WTC11 (cell line): ENCODE measurements at regions not wholly inside any gene's neighbourhood (a gene's known extent, or its start where the extent isn't known, plus 50 kb on each side); places are given as distances from the start of the nearest gene placed in this dataset.

Experiments
- ATAC-seq: fragments of 200-7000 bp; cut with Tn5 transposase; 2 replicates; pipeline ENCODE4 v1.10.0; 2021; ENCODE audit warnings: mild to moderate bottlenecking, moderate library complexity
- CTCF ChIA-PET: fragments of 300-600 bp; sonication (Branson Sonifier 250); formaldehyde crosslinking; loops from one replicate; lab custom pipeline; 2021; ENCODE audit warnings: antibody characterized with exemption; lab: Charles Lee
- POLR2A ChIA-PET: fragments of 350-600 bp; sonication (Branson Sonifier 250); formaldehyde crosslinking; loops from one replicate; lab custom pipeline; 2021; ENCODE audit warnings: antibody characterized with exemption; lab: Charles Lee
- DNase-seq: peaks from one replicate; pipeline ENCODE4 v3.0.0; 2021; ENCODE audit warnings: low spot score
- H3K27ac Mint-ChIP-seq: 2 replicates; pipeline ENCODE4 v1.8.0; 2021; ENCODE audit warnings: mixed read lengths
- H3K27me3 Mint-ChIP-seq: 2 replicates; pipeline ENCODE4 v1.8.0; 2021; ENCODE audit warnings: low read depth, mild to moderate bottlenecking, moderate library complexity, mixed read lengths
- H3K36me3 Mint-ChIP-seq: 2 replicates; pipeline ENCODE4 v1.8.0; 2021; ENCODE audit warnings: mixed read lengths
- H3K4me1 Mint-ChIP-seq: 2 replicates; pipeline ENCODE4 v1.8.0; 2022; ENCODE audit warnings: mixed read lengths
- H3K4me3 Mint-ChIP-seq: 2 replicates; pipeline ENCODE4 v1.8.0; 2021; ENCODE audit warnings: mild to moderate bottlenecking, moderate library complexity, mixed read lengths
- H3K9me3 Mint-ChIP-seq: 2 replicates; pipeline ENCODE4 v1.8.0; 2021; ENCODE audit warnings: mixed read lengths
- ATF2 ChIP-seq: sonication (generic); formaldehyde crosslinking; IDR thresholded peaks from 2 replicates; pipeline ENCODE4 v1.8.1; 2022; ENCODE audit warnings: low read depth, missing genetic modification reagents, borderline replicate concordance
- CBFB ChIP-seq: sonication (generic); formaldehyde crosslinking; IDR thresholded peaks from 2 replicates; pipeline ENCODE4 v1.8.1; 2022; ENCODE audit warnings: mild to moderate bottlenecking, low read depth, missing genetic modification reagents
- CREM ChIP-seq: sonication (generic); formaldehyde crosslinking; IDR thresholded peaks from 2 replicates; pipeline ENCODE4 v1.8.1; 2022; ENCODE audit warnings: mild to moderate bottlenecking, missing genetic modification reagents, moderate library complexity
- E2F1 ChIP-seq: sonication (generic); formaldehyde crosslinking; IDR thresholded peaks from 2 replicates; pipeline ENCODE4 v1.8.0; 2022; ENCODE audit warnings: mild to moderate bottlenecking, missing genetic modification reagents
- ESRRA ChIP-seq: sonication (generic); formaldehyde crosslinking; IDR thresholded peaks from 2 replicates; pipeline ENCODE4 v1.8.1; 2022; ENCODE audit warnings: mild to moderate bottlenecking, missing genetic modification reagents, borderline replicate concordance
- ETV6 ChIP-seq: sonication (generic); formaldehyde crosslinking; IDR thresholded peaks from 2 replicates; pipeline ENCODE4 v1.8.1; 2022; ENCODE audit warnings: mild to moderate bottlenecking, missing genetic modification reagents
- FOXJ3 ChIP-seq: sonication (generic); formaldehyde crosslinking; IDR thresholded peaks from 2 replicates; pipeline ENCODE4 v1.9.0; 2021; ENCODE audit warnings: missing genetic modification reagents, mild to moderate bottlenecking, borderline replicate concordance
- FOXK1 ChIP-seq: sonication (generic); formaldehyde crosslinking; IDR thresholded peaks from 2 replicates; pipeline ENCODE4 v1.8.0; 2022; ENCODE audit warnings: mild to moderate bottlenecking, moderate library complexity, missing genetic modification reagents
- FOXP1 ChIP-seq: sonication (generic); formaldehyde crosslinking; IDR thresholded peaks from 2 replicates; pipeline ENCODE4 v1.8.0; 2022; ENCODE audit warnings: missing genetic modification reagents, mild to moderate bottlenecking, moderate library complexity, borderline replicate concordance
- GABPB1 ChIP-seq: sonication (generic); formaldehyde crosslinking; IDR thresholded peaks from 2 replicates; pipeline ENCODE4 v1.8.1; 2023; ENCODE audit warnings: mild to moderate bottlenecking, missing genetic modification reagents
- HMGA2 ChIP-seq: fragments of 250-450 bp; sonication (Bioruptor Pico); IDR thresholded peaks from 2 replicates; pipeline ENCODE4 v1.4.0; 2021; ENCODE audit warnings: mild to moderate bottlenecking, moderate library complexity
- JUN ChIP-seq: sonication (generic); formaldehyde crosslinking; IDR thresholded peaks from 2 replicates; pipeline ENCODE4 v1.8.0; 2023; ENCODE audit warnings: mild to moderate bottlenecking, missing genetic modification reagents
- RELA ChIP-seq: sonication (generic); formaldehyde crosslinking; IDR thresholded peaks from 2 replicates; pipeline ENCODE4 v1.8.1; 2022; ENCODE audit warnings: missing genetic modification reagents, mild to moderate bottlenecking, borderline replicate concordance
- SMAD4 ChIP-seq: sonication (generic); formaldehyde crosslinking; IDR thresholded peaks from 2 replicates; pipeline ENCODE4 v1.8.0; 2022; ENCODE audit warnings: mild to moderate bottlenecking, missing genetic modification reagents
- SOX15 ChIP-seq: fragments of 250-450 bp; sonication (Bioruptor Pico); IDR thresholded peaks from 2 replicates; pipeline ENCODE4 v1.9.0; 2021; ENCODE audit warnings: mild to moderate bottlenecking
- TEAD1 ChIP-seq: sonication (generic); formaldehyde crosslinking; IDR thresholded peaks from 2 replicates; pipeline ENCODE4 v1.8.0; 2022; ENCODE audit warnings: mild to moderate bottlenecking, missing genetic modification reagents
- TEAD4 ChIP-seq: sonication (generic); formaldehyde crosslinking; IDR thresholded peaks from 2 replicates; pipeline ENCODE4 v1.8.0; 2022; ENCODE audit warnings: mild to moderate bottlenecking, missing genetic modification reagents
- USF2 ChIP-seq: sonication (generic); formaldehyde crosslinking; IDR thresholded peaks from 2 replicates; pipeline ENCODE4 v1.8.1; 2023; ENCODE audit warnings: mild to moderate bottlenecking, missing genetic modification reagents, moderate library complexity
- ZNF219 ChIP-seq: sonication (generic); formaldehyde crosslinking; IDR thresholded peaks from 2 replicates; pipeline ENCODE4 v1.8.0; 2023; ENCODE audit warnings: missing genetic modification reagents, mild to moderate bottlenecking, borderline replicate concordance
- ZNF232 ChIP-seq: sonication (generic); formaldehyde crosslinking; IDR thresholded peaks from 2 replicates; pipeline ENCODE4 v1.8.0; 2022; ENCODE audit warnings: mild to moderate bottlenecking, missing genetic modification reagents
- ZNF317 ChIP-seq: sonication (generic); formaldehyde crosslinking; IDR thresholded peaks from 2 replicates; pipeline ENCODE4 v1.8.1; 2023; ENCODE audit warnings: low read depth, mild to moderate bottlenecking, moderate library complexity, missing genetic modification reagents, borderline replicate concordance
- ZNF416 ChIP-seq: fragments of 250-450 bp; sonication (Bioruptor Pico); IDR thresholded peaks from 2 replicates; pipeline ENCODE4 v1.9.0; 2021; ENCODE audit warnings: mild to moderate bottlenecking, inconsistent platforms
- ZNF671 ChIP-seq: fragments of 250-450 bp; sonication (Bioruptor Pico); IDR thresholded peaks from 2 replicates; pipeline ENCODE4 v1.8.0; 2021; ENCODE audit warnings: mild to moderate bottlenecking
- TF ChIP-seq, protein P1 (sequence below): sonication (generic); formaldehyde crosslinking; IDR thresholded peaks from 2 replicates; pipeline ENCODE4 v1.8.0; 2022; ENCODE audit warnings: mild to moderate bottlenecking, missing genetic modification reagents

DNA sequence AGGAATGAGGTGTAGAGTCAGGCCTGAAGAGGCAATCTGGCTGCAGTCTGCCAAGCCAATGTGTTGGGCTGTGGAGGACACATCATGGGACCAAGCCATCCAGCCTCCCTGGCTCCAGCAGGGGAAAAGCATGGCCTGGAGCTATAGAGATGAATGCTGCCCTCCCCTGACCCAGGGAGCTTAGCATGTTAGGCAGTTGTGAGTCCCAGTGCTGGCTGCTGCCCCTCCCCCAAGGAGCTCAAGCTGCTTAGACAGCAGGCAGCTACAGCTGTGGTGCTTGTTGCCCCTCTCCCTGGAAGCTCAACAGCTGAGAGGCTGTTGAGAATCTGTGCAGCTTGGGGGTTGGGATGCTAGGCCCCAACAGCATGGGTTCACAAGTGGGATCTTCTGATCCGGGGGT lies 85.6 kb upstream of the DNAJC19 start:
- no peaks in the 10 kb centered on the region for H3K36me3 Mint-ChIP-seq
- TF ChIP-seq CREM (CRISPR knock-in tag) (no peak), SMAD4 (no peak), SOX15 (CRISPR knock-in tag) (no peak), E2F1 (CRISPR knock-in tag) (no peak), CBFB (CRISPR knock-in tag) (no peak), ZNF317 (CRISPR knock-in tag) (no peak), ETV6 (CRISPR knock-in tag) (no peak), USF2 (no peak), ESRRA (no peak), GABPB1 (CRISPR knock-in tag) (no peak), ZNF219 (CRISPR knock-in tag) (no peak), JUN (CRISPR knock-in tag) (no peak), TEAD4 (CRISPR knock-in tag) (no peak), ZNF232 (CRISPR knock-in tag) (0 out of 2 replicates have a peak, but pooled peaks have one; percentile 29), FOXP1 (CRISPR knock-in tag) (peak; percentile 44; the same call in 1 of the 2 replicates)
- peaks cover 27% of the 10 kb centered on the region for H3K9me3 Mint-ChIP-seq
- POLR2A ChIA-PET = no interaction called here
- H3K4me1 Mint-ChIP-seq = peaks cover 14% of the 10 kb centered on the region
- no peak overlapping the region for H3K4me3 Mint-ChIP-seq
- H3K27ac Mint-ChIP-seq = no peak overlapping the region
- DNase-seq = peak; percentile 35
- peak; percentile 81 for ATAC-seq
- CTCF ChIA-PET = no interaction called here
- no peaks in the 10 kb centered on the region; the same call in 1 of the 2 replicates for H3K27me3 Mint-ChIP-seq

- CTCF ChIA-PET = interaction anchor here (1.0 kb wide), 1 partner anchor 262 kb away, joined by 4 read pairs; no protein-coding TSS in a partner anchor
- Mint-ChIP-seq H3K27ac (peak overlapping the region; percentile 42), H3K4me3 (no peak overlapping the region), H3K9me3 (peaks cover 11% of the 10 kb centered on the region), H3K4me1 (peaks cover 14% of the 10 kb centered on the region), H3K27me3 (no peaks in the 10 kb centered on the region)
- DNase-seq = no peak
- POLR2A ChIA-PET = no interaction called here
- peak; percentile 48 for ATAC-seq
- TF ChIP-seq CBFB (CRISPR knock-in tag) (no peak), HMGA2 (CRISPR knock-in tag) (no peak), FOXJ3 (CRISPR knock-in tag) (no peak), ZNF416 (CRISPR knock-in tag) (no peak), ZNF671 (CRISPR knock-in tag) (no peak)
- TF ChIP-seq, all 79 proteins: peak for 0
- H3K36me3 Mint-ChIP-seq = no peaks in the 10 kb centered on the region; the same call in 1 of the 2 replicates
These were observed 76.9 kb upstream of the DNAJC19 start for GRCh38 chr3:181066143-181067087.

DNA sequence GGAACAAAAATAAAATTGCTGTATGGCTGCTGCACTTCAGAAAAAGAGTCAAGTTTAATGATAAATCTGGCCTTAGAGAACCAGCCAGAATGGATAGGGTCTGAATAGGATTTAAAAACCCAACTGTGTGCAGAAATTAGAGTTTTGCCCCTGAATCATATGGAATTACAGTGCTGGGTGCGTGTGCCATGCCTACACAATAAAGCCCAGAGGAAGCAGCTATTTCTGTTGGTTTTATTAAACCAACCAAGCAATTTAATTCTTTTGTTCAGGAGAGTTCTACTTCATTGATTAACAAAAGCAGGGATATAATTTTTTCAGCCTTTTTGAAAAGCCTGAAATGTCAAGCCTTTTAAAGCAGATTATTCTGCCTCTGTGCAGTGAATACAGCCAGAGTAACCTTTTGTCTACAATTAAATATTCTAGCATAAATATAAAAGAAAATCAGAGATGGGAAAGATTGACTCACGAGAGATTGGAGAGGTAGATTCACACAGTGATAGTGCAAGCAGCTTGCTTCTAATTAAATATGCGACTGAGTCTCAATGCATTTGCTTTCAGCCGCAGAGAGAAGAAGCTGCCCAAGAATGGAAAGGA lies 66.7 kb upstream of the DNAJC19 start:
- ChIA-PET CTCF (interaction anchor here (0.6 to 1.0 kb wide), 2 partner anchors 53 to 144 kb away, joined by 3 to 4 read pairs; no protein-coding TSS in a partner anchor), POLR2A (interaction anchor here (1.1 kb wide), 1 partner anchor 25 kb away, joined by 3 read pairs; no protein-coding TSS in a partner anchor)
- Mint-ChIP-seq H3K4me1 (peaks cover 7% of the 10 kb centered on the region), H3K9me3 (no peaks in the 10 kb centered on the region), H3K36me3 (no peaks in the 10 kb centered on the region), H3K27me3 (no peaks in the 10 kb centered on the region), H3K27ac (no peak overlapping the region), H3K4me3 (no peak overlapping the region)
- TF ChIP-seq RELA (CRISPR knock-in tag) = no peak
- TF ChIP-seq ATF2 (CRISPR knock-in tag) = no peak
- TF ChIP-seq TEAD1 (CRISPR knock-in tag) = no peak
- TF ChIP-seq FOXK1 = no peak
- TF ChIP-seq, protein P1, sequence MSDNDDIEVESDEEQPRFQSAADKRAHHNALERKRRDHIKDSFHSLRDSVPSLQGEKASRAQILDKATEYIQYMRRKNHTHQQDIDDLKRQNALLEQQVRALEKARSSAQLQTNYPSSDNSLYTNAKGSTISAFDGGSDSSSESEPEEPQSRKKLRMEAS = no peak
- no peak for TF ChIP-seq CREM (CRISPR knock-in tag)
- no peak for ATAC-seq
- no peak for DNase-seq
